OCI-LY1 (cell line): ENCODE measurements at regions not wholly inside any gene's neighbourhood (a gene's known extent, or its start where the extent isn't known, plus 50 kb on each side); places are given as distances from the start of the nearest gene placed in this dataset.

Experiments used
- CTCF ChIP-seq: fragments of 200-600 bp; sonication (generic), shearing (Covaris generic); IDR thresholded peaks from 2 replicates; pipeline ENCODE4 v1.5.1; 2017; ENCODE audit warnings: mild to moderate bottlenecking, antibody characterized with exemption, low read length, moderate library complexity, mixed read lengths
- EZH2 ChIP-seq: fragments of 200-600 bp; sonication (generic), shearing (Covaris generic); IDR thresholded peaks from 2 replicates; pipeline ENCODE4 v1.8.0; 2017; ENCODE audit warnings: borderline replicate concordance, mixed run types, mild to moderate bottlenecking, antibody characterized with exemption, low read length, moderate library complexity, mixed read lengths

- TF ChIP-seq CTCF (no peak), EZH2 (no peak)
These were observed 106.2 kb upstream of the SMAD1 start for GRCh38 chr4:145375416-145375815.
